Fibroblast of lung (primary cell): ENCODE measurements at regions not wholly inside any gene's neighbourhood (a gene's known extent, or its start where the extent isn't known, plus 50 kb on each side); places are given as distances from the start of the nearest gene placed in this dataset.

Source experiments
- EZH2 ChIP-seq: IDR thresholded peaks from 2 replicates; pipeline ENCODE4 v1.5.1; 2012; ENCODE audit warnings: low read length, control low read depth, mild to moderate bottlenecking; ENCODE audit errors: missing control alignments
- TF ChIP-seq, protein P1 (sequence below), 2 donors: IDR thresholded peaks in 1 of 2; conservative IDR thresholded peaks in 1 of 2; 1 replicate in 1 of 2; 2 replicates in 1 of 2; pipeline ENCODE4 v1.5.1; 2011 to 2012; ENCODE audit warnings: low read length in 2 of 2, control low read depth in 1 of 2, inconsistent platforms in 1 of 2, low read depth in 1 of 2, mild to moderate bottlenecking in 1 of 2

DNA sequence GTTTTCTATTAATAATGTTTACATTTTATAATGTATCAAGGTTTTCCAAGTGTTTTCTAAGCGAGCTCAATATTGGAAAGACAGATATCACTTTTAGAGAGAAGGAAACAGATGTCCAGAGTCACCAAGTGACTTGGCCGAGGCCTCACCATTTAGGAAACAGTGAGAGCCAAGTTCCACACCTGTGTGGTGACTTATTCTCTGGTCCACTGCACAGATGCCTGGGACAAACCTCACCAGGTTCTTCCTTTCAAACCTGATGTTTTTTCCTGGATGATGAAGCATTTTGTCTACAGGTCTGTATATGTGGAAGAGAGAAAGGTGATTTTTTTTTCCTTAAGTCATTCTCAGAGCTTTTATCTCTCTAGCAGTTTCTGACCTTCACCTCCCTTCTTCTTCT lies 280.7 kb downstream of the LPIN1 start:
- TF ChIP-seq, protein P1, sequence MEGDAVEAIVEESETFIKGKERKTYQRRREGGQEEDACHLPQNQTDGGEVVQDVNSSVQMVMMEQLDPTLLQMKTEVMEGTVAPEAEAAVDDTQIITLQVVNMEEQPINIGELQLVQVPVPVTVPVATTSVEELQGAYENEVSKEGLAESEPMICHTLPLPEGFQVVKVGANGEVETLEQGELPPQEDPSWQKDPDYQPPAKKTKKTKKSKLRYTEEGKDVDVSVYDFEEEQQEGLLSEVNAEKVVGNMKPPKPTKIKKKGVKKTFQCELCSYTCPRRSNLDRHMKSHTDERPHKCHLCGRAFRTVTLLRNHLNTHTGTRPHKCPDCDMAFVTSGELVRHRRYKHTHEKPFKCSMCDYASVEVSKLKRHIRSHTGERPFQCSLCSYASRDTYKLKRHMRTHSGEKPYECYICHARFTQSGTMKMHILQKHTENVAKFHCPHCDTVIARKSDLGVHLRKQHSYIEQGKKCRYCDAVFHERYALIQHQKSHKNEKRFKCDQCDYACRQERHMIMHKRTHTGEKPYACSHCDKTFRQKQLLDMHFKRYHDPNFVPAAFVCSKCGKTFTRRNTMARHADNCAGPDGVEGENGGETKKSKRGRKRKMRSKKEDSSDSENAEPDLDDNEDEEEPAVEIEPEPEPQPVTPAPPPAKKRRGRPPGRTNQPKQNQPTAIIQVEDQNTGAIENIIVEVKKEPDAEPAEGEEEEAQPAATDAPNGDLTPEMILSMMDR (conservative IDR thresholded peaks at IDR 0.05 in 1 of 2, IDR thresholded peaks at IDR 0.05 in 1 of 2; ENCODE audit: low read depth in 1 of 2, low read length in 2 of 2) = no peak
- TF ChIP-seq EZH2 = no peak
